ENCODE measurements at regions not wholly inside any gene's neighbourhood (a gene's known extent, or its start where the extent isn't known, plus 50 kb on each side); places are given as distances from the start of the nearest gene placed in this dataset.

DNA sequence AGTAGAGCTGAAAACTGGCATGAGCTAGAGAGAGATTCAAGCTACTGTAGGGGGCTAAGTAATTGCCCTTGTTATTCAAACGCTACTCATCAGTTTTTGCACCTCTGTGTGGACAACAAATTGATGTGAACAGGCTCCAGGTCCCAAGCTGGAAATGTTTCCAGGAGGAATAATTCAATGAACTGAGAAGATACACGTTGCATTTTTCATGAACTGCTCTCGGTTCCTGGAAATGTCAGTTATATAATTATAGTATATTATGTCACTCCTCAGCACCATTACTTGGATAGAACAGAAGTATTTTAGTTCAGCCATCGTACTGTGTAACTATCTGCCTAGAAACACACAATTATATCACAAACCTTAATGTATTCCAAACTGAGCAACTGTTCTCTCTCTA is 65.9 kb upstream of the A1CF start:
- Mint-ChIP-seq H3K27ac (no peak overlapping the region), H3K36me3 (no peaks in the 10 kb centered on the region), H3K4me3 (no peak overlapping the region), H3K27me3 (ENCODE audit: low read depth in 3 of 3) (peaks cover 0 to 1% (median 0%) of the 10 kb centered on the region in 3 donors), H3K4me1 (no peaks in the 10 kb centered on the region), H3K9me3 (peaks cover 0 to 2% (median 0%) of the 10 kb centered on the region in 7 donors)
- H3K4me2 ChIP-seq (replicated peaks; ENCODE audit: extremely low read depth, low read length, poor library complexity, severe bottlenecking), result no peak overlapping the region
- H3K27ac ChIP-seq (ENCODE audit: low read depth in 1 of 2, low read length in 2 of 2), result no peak overlapping the region
- TF ChIP-seq, protein P1, sequence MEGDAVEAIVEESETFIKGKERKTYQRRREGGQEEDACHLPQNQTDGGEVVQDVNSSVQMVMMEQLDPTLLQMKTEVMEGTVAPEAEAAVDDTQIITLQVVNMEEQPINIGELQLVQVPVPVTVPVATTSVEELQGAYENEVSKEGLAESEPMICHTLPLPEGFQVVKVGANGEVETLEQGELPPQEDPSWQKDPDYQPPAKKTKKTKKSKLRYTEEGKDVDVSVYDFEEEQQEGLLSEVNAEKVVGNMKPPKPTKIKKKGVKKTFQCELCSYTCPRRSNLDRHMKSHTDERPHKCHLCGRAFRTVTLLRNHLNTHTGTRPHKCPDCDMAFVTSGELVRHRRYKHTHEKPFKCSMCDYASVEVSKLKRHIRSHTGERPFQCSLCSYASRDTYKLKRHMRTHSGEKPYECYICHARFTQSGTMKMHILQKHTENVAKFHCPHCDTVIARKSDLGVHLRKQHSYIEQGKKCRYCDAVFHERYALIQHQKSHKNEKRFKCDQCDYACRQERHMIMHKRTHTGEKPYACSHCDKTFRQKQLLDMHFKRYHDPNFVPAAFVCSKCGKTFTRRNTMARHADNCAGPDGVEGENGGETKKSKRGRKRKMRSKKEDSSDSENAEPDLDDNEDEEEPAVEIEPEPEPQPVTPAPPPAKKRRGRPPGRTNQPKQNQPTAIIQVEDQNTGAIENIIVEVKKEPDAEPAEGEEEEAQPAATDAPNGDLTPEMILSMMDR (IDR thresholded peaks at IDR 0.05), result no peak
- WGBS (ENCODE audit: insufficient coverage), result 63% methylated on average over 1 of the region's 4 CpGs
- no peak overlapping the region for H3K4me3 ChIP-seq (replicated peaks in 1 of 3; ENCODE audit: low read depth in 2 of 3, low read length in 3 of 3)
- H3K36me3 ChIP-seq (replicated peaks in 1 of 2; ENCODE audit: control insufficient read depth in 1 of 2, insufficient read depth in 2 of 2, low read length in 2 of 2), result no peaks in the 10 kb centered on the region
- no peak overlapping the region for H2AFZ ChIP-seq (ENCODE audit: insufficient read depth, low read depth, low read length, poor library complexity, severe bottlenecking)
- H3K27me3 ChIP-seq (ENCODE audit: control insufficient read depth in 2 of 2, insufficient read depth in 2 of 2, low read length in 2 of 2), result no peaks in the 10 kb centered on the region
- no peaks in the 10 kb centered on the region for H3K79me2 ChIP-seq (ENCODE audit: insufficient read depth, low read length)
- no peak overlapping the region for H3K9ac ChIP-seq (ENCODE audit: insufficient read depth, low read length, poor library complexity, severe bottlenecking)
- intact Hi-C loops (cut with micrococcal nuclease), result no loop called here
- H3K9me3 ChIP-seq (replicated peaks in 1 of 2; ENCODE audit: control insufficient read depth in 1 of 2, insufficient read depth in 1 of 2, low read length in 2 of 2), result no peaks in the 10 kb centered on the region
- H4K20me1 ChIP-seq (ENCODE audit: insufficient read depth, low read length), result no peaks in the 10 kb centered on the region
- no peaks in the 10 kb centered on the region for H3K4me1 ChIP-seq (ENCODE audit: control insufficient read depth in 1 of 2, insufficient read depth in 2 of 2, low read length in 2 of 2)
- DNase-seq, result no peak

DNA sequence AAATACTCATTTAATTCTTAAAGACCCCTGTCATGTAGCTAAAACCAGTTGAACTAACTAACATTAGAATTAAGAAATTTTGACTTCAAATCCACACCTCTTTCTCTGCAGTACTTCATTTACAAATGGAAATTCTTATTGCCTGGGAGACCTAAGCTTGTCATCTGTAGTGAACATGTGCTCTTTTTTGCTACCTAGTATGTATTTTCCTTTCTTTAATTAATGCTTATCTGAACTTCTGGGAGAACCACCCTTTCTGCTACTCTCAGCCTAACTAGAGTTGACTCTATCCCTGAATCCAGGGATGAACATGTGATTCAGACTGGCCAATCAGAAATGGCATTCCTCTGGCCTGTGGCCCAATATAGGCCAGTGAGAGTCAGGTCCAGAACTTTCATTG is 75.9 kb upstream of the A1CF start:
- no peak overlapping the region for H3K27ac Mint-ChIP-seq
- no peaks in the 10 kb centered on the region for H3K36me3 Mint-ChIP-seq
- TF ChIP-seq, protein P1 (IDR thresholded peaks at IDR 0.05), result no peak
- Histone ChIP-seq H3K27me3 (ENCODE audit: control insufficient read depth in 2 of 2, insufficient read depth in 2 of 2, low read length in 2 of 2) (no peaks in the 10 kb centered on the region), H3K4me2 (replicated peaks; ENCODE audit: extremely low read depth, low read length, poor library complexity, severe bottlenecking) (no peak overlapping the region), H2AFZ (ENCODE audit: insufficient read depth, low read depth, low read length, poor library complexity, severe bottlenecking) (no peak overlapping the region), H3K4me1 (ENCODE audit: control insufficient read depth in 1 of 2, insufficient read depth in 2 of 2, low read length in 2 of 2) (no peaks in the 10 kb centered on the region), H3K9ac (ENCODE audit: insufficient read depth, low read length, poor library complexity, severe bottlenecking) (no peak overlapping the region), H4K20me1 (ENCODE audit: insufficient read depth, low read length) (no peaks in the 10 kb centered on the region), H3K36me3 (replicated peaks in 1 of 2; ENCODE audit: control insufficient read depth in 1 of 2, insufficient read depth in 2 of 2, low read length in 2 of 2) (no peaks in the 10 kb centered on the region), H3K4me3 (replicated peaks in 1 of 3; ENCODE audit: low read depth in 2 of 3, low read length in 3 of 3) (no peak overlapping the region), H3K9me3 (replicated peaks in 1 of 2; ENCODE audit: control insufficient read depth in 1 of 2, insufficient read depth in 1 of 2, low read length in 2 of 2) (no peaks in the 10 kb centered on the region), H3K79me2 (ENCODE audit: insufficient read depth, low read length) (no peaks in the 10 kb centered on the region), H3K27ac (ENCODE audit: low read depth in 1 of 2, low read length in 2 of 2) (no peak overlapping the region)
- intact Hi-C loops (cut with micrococcal nuclease), result no loop called here
- H3K4me3 Mint-ChIP-seq, result no peak overlapping the region
- DNase-seq, result no peak
- H3K27me3 Mint-ChIP-seq (ENCODE audit: low read depth in 3 of 3), result peaks cover 0 to 2% (median 2%) of the 10 kb centered on the region in 3 donors
- no peaks in the 10 kb centered on the region for H3K4me1 Mint-ChIP-seq
- H3K9me3 Mint-ChIP-seq, result peaks cover 0 to 9% (median 4%) of the 10 kb centered on the region in 7 donors

All from CD14-positive monocyte (primary cell).